Stomach (tissue), 4 donors: ENCODE measurements at regions not wholly inside any gene's neighbourhood (a gene's known extent, or its start where the extent isn't known, plus 50 kb on each side); places are given as distances from the start of the nearest gene placed in this dataset.

Source experiments
- CTCF ChIP-seq, 7 experiments: fragments of 450-650 bp in 4 of 7; fragments of 200-600 bp in 3 of 7; sonication (generic) in 3 of 7; IDR thresholded peaks; one replicate each; pipeline ENCODE4 v1.5.1; 2016 to 2019; ENCODE audit warnings: antibody characterized with exemption in 7 of 7, control low read depth in 2 of 7, mild to moderate bottlenecking in 1 of 7
- POLR2A ChIP-seq, 4 donors: fragments of 450-650 bp; IDR thresholded peaks; one replicate each; pipeline ENCODE4 v1.6.1; 2016; ENCODE audit warnings: antibody characterized with exemption in 4 of 4, control low read depth in 2 of 4, mild to moderate bottlenecking in 1 of 4, moderate library complexity in 1 of 4

GRCh38 chr4:10240691-10241090 lies 124.1 kb upstream of the WDR1 start:
- no peak for TF ChIP-seq CTCF (IDR thresholded peaks at IDR 0.05)
- no peak for TF ChIP-seq POLR2A (IDR thresholded peaks at IDR 0.05)
